Fibroblast of skin of right biceps (primary cell): ENCODE measurements at regions not wholly inside any gene's neighbourhood (a gene's known extent, or its start where the extent isn't known, plus 50 kb on each side); places are given as distances from the start of the nearest gene placed in this dataset.
"Not testable (repeated sequence)": the region's sequence is repeated elsewhere in the genome, so short reads cannot be mapped to it uniquely, and the experiment has no call there.

Experiments
- DNase-seq: peaks from one replicate; pipeline ENCODE4 v3.0.0-alpha.2; 2013

- not testable (repeated sequence) for DNase-seq
Measured at GRCh38 chr20:50451792-50452425, 58.3 kb upstream of the PTPN1 start.

GRCh38 chr20:50453533-50454244 lies 56.5 kb upstream of the PTPN1 start:
- DNase-seq: no peak

GRCh38 chr20:50455245-50455644 lies 54.9 kb upstream of the PTPN1 start:
- not testable (repeated sequence) for DNase-seq

- no peak for DNase-seq
Measured at GRCh38 chr20:50455656-50456451, 54.3 kb upstream of the PTPN1 start.

- DNase-seq: no peak
Measured at GRCh38 chr20:50456452-50457324, 53.5 kb upstream of the PTPN1 start.

GRCh38 chr20:50459124-50459918 lies 50.9 kb upstream of the PTPN1 start:
- no peak for DNase-seq

- no peak for DNase-seq
Measured at GRCh38 chr20:50460115-50460607, 50.0 kb upstream of the PTPN1 start.
